ENCODE measurements at regions not wholly inside any gene's neighbourhood (a gene's known extent, or its start where the extent isn't known, plus 50 kb on each side); places are given as distances from the start of the nearest gene placed in this dataset.
"Not testable (repeated sequence)": the region's sequence is repeated elsewhere in the genome, so short reads cannot be mapped to it uniquely, and the experiment has no call there.

GRCh38 chr10:11691319-11691755, 50.8 kb upstream of the ECHDC3 start:
- DNase-seq, result no peak

GRCh38 chr10:11689945-11690736, 52.0 kb upstream of the ECHDC3 start:
- DNase-seq, result no peak

GRCh38 chr10:11688448-11688795, 53.8 kb upstream of the ECHDC3 start:
- DNase-seq, result not testable (repeated sequence)

GRCh38 chr10:11687779-11688447, 54.3 kb upstream of the ECHDC3 start:
- DNase-seq, result no peak

- DNase-seq, result no peak
Measured at GRCh38 chr10:11687357-11687771, 54.8 kb upstream of the ECHDC3 start.

- peak; percentile 81 for DNase-seq
Measured at GRCh38 chr10:11685787-11686218, 56.4 kb upstream of the ECHDC3 start.

GRCh38 chr10:11684717-11685645, 57.2 kb upstream of the ECHDC3 start:
- no peak for DNase-seq

GRCh38 chr10:11684341-11684716, 57.9 kb upstream of the ECHDC3 start:
- not testable (repeated sequence) for DNase-seq

- DNase-seq, result no peak
Measured at GRCh38 chr10:11683529-11684320, 58.5 kb upstream of the ECHDC3 start.

GRCh38 chr10:11682851-11683250, 59.3 kb upstream of the ECHDC3 start:
- no peak for DNase-seq

GRCh38 chr10:11682267-11682683, 59.9 kb upstream of the ECHDC3 start:
- no peak for DNase-seq

GRCh38 chr10:11680496-11680895, 61.7 kb upstream of the ECHDC3 start:
- no peak for DNase-seq

- DNase-seq, result no peak
Measured at GRCh38 chr10:11679946-11680345, 62.2 kb upstream of the ECHDC3 start.

- DNase-seq, result no peak
Measured at GRCh38 chr10:11678074-11678793, 63.9 kb upstream of the ECHDC3 start.

- DNase-seq, result no peak
Measured at GRCh38 chr10:11677480-11677879, 64.7 kb upstream of the ECHDC3 start.

- no peak for DNase-seq
Measured at GRCh38 chr10:11673346-11674280, 62.2 kb upstream of the USP6NL start.

- no peak for DNase-seq
Measured at GRCh38 chr10:11672836-11673235, 61.4 kb upstream of the USP6NL start.

GRCh38 chr10:11670381-11670780, 58.9 kb upstream of the USP6NL start:
- no peak for DNase-seq

- no peak for DNase-seq
Measured at GRCh38 chr10:11668847-11669610, 57.6 kb upstream of the USP6NL start.

- DNase-seq, result no peak
Measured at GRCh38 chr10:11667756-11668155, 56.3 kb upstream of the USP6NL start.

Data from NCI-H1105 treated with DMSO at 0.1 percent for 48 hours (cell line).